Esophagus muscularis mucosa (tissue), 4 donors: ENCODE measurements at regions not wholly inside any gene's neighbourhood (a gene's known extent, or its start where the extent isn't known, plus 50 kb on each side); places are given as distances from the start of the nearest gene placed in this dataset.

Experiments used
- DNase-seq: peaks from one replicate; pipeline ENCODE4 v3.0.0-alpha.2; 2017; ENCODE audit errors: extremely low spot score
- H3K27ac ChIP-seq, 4 donors: fragments of 200-600 bp; sonication (generic); replicated peaks in 1 of 4; 1 replicate in 3 of 4; 2 replicates in 1 of 4; pipeline ENCODE4 v1.5.1; 2016 to 2019; ENCODE audit warnings: mild to moderate bottlenecking in 1 of 4
- H3K27me3 ChIP-seq, 4 donors: fragments of 200-600 bp; sonication (generic); one replicate each; pipeline versions ENCODE4 v1.5.1 to v1.6.0; 2016 to 2019
- H3K36me3 ChIP-seq, 4 donors: fragments of 200-600 bp; sonication (generic); one replicate each; pipeline ENCODE4 v1.5.1; 2016 to 2019
- H3K4me1 ChIP-seq, 4 donors: fragments of 200-600 bp; sonication (generic); one replicate each; pipeline ENCODE4 v1.5.1; 2016 to 2019
- H3K4me3 ChIP-seq, 4 donors: fragments of 200-600 bp; sonication (generic); 1 replicate in 2 of 4; 2 replicates in 2 of 4; pipeline ENCODE4 v1.5.1; 2016 to 2019; ENCODE audit warnings: mild to moderate bottlenecking in 4 of 4, moderate library complexity in 1 of 4
- H3K9me3 ChIP-seq, 4 donors: fragments of 200-600 bp; sonication (generic); 1 replicate in 3 of 4; 2 replicates in 1 of 4; pipeline ENCODE4 v1.5.1; 2016 to 2019
- EP300 ChIP-seq: sonication (generic); formaldehyde crosslinking; IDR thresholded peaks from one replicate; pipeline ENCODE4 v1.6.1; 2017; ENCODE audit warnings: antibody characterized with exemption
- POLR2A ChIP-seq: fragments of 450-650 bp; IDR thresholded peaks from one replicate; pipeline ENCODE4 v1.6.1; 2017; ENCODE audit warnings: antibody characterized with exemption, moderate library complexity, mild to moderate bottlenecking, low read depth
- POLR2AphosphoS5 ChIP-seq, 2 donors: sonication (generic); formaldehyde crosslinking; IDR thresholded peaks; one replicate each; pipeline ENCODE4 v1.6.1; 2017; ENCODE audit warnings: antibody characterized with exemption in 2 of 2
- WGBS: methylation state at CpG from one replicate; pipeline ENCODE4 v1.1.5; 2018; 5-methylcytosine and 5-hydroxymethylcytosine counted together
- intact Hi-C: fragments of 100-400 bp; cut with DNase I; formaldehyde crosslinking; loops from one replicate; pipeline ENCODE4 v1.15.1; 2023
- TF ChIP-seq, protein P1 (sequence below), 3 experiments: fragments of 200-600 bp in 2 of 3; fragments of 450-650 bp in 1 of 3; sonication (generic) in 2 of 3; IDR thresholded peaks; one replicate each; pipeline ENCODE4 v1.5.1; 2017 to 2019; ENCODE audit warnings: antibody characterized with exemption in 3 of 3, mild to moderate bottlenecking in 2 of 3, moderate library complexity in 1 of 3

DNA sequence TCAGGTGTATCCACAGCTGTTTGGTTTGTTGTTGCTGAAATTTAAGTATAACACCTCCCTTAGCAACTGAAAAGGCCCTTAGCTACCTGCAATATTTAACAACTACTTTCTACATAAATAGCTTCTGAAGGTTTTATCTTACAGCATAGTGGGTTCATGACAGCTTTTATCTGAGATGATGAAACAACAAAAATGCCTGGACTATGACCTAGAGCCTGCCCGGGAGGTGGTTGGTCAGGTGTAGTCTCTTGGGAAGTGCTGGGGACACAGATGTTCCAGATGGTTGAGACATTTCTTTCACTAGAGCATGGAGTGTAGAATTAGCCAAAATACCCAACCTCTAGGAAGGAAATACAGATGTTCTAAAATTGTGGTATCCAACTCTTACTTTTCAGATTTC lies 705.4 kb downstream of the MAFB start:
- Histone ChIP-seq H3K36me3 (no peaks in the 10 kb centered on the region), H3K9me3 (no peaks in the 10 kb centered on the region), H3K27me3 (no peaks in the 10 kb centered on the region), H3K4me3 (no peak overlapping the region), H3K4me1 (peaks cover 24 to 40% (median 28%) of the 10 kb centered on the region in 4 donors), H3K27ac (no peak overlapping the region)
- WGBS = 87% methylated on average over 1 of the region's 1 CpG
- TF ChIP-seq POLR2AphosphoS5 (IDR thresholded peaks at IDR 0.05) (no peak), POLR2A (no peak), EP300 (no peak)
- TF ChIP-seq, protein P1, sequence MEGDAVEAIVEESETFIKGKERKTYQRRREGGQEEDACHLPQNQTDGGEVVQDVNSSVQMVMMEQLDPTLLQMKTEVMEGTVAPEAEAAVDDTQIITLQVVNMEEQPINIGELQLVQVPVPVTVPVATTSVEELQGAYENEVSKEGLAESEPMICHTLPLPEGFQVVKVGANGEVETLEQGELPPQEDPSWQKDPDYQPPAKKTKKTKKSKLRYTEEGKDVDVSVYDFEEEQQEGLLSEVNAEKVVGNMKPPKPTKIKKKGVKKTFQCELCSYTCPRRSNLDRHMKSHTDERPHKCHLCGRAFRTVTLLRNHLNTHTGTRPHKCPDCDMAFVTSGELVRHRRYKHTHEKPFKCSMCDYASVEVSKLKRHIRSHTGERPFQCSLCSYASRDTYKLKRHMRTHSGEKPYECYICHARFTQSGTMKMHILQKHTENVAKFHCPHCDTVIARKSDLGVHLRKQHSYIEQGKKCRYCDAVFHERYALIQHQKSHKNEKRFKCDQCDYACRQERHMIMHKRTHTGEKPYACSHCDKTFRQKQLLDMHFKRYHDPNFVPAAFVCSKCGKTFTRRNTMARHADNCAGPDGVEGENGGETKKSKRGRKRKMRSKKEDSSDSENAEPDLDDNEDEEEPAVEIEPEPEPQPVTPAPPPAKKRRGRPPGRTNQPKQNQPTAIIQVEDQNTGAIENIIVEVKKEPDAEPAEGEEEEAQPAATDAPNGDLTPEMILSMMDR (IDR thresholded peaks at IDR 0.05) = no peak
- intact Hi-C loops = no loop called here
- no peak for DNase-seq

DNA sequence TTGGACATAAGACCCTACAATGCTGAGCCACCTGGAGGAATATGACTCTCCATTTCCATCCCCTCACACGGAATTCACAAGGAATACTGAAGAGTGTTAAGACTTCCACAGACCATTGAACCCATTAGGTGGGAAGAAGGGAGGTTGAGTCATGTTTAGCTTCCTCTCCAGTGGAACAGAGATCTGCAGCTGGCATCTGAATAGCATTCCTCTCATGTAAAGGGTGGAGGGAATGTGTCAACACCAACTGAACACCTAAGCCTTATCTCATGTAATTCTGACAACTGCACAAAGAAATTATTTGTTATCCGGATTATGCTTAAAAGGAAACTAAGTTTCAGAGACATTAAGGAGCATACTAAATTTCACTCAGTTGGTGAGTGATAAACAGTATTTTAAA lies 705.9 kb downstream of the MAFB start:
- Histone ChIP-seq H3K9me3 (no peaks in the 10 kb centered on the region), H3K4me3 (no peak overlapping the region), H3K4me1 (peaks cover 24 to 40% (median 28%) of the 10 kb centered on the region in 4 donors), H3K36me3 (no peaks in the 10 kb centered on the region), H3K27me3 (no peaks in the 10 kb centered on the region), H3K27ac (no peak overlapping the region)
- TF ChIP-seq EP300 (no peak), POLR2A (no peak), POLR2AphosphoS5 (IDR thresholded peaks at IDR 0.05) (no peak)
- TF ChIP-seq, protein P1 (IDR thresholded peaks at IDR 0.05) = no peak
- intact Hi-C loops = no loop called here
- DNase-seq = no peak
- 73% methylated on average over 2 of the region's 2 CpGs for WGBS

DNA sequence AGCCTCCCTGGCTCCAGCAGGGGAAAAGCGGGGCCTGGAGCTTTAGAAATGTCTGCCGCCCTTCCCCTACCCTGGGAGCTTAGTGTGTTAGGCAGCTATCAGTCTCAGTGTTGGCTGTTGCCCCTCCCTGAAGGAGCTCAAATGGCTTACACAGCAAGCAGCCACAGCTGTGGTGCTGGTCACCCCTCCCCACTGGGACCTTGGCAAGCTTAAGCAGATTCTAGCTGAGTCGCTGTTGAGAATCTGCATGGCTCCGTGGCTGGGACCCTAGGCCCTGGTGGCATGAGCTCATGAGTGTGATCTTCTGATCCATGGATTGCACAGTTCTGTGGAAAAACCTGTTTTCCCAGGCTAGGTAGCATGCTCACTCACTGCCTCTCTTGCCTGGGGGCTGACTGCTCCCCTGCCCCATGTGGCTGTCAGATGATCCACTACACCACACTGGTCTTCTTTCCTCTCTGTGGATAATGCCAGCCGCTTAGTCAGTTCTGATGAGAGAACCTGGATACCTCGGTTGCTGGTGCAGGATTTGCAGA lies 714.0 kb downstream of the MAFB start:
- no peak overlapping the region for H3K4me3 ChIP-seq
- peaks cover 0 to 6% (median under 1%) of the 10 kb centered on the region in 4 donors for H3K9me3 ChIP-seq
- no peak for TF ChIP-seq POLR2AphosphoS5 (IDR thresholded peaks at IDR 0.05)
- TF ChIP-seq EP300 = no peak
- TF ChIP-seq POLR2A = no peak
- TF ChIP-seq, protein P1 (IDR thresholded peaks at IDR 0.05) = no peak
- no peaks in the 10 kb centered on the region for H3K4me1 ChIP-seq
- no peak for DNase-seq
- no peaks in the 10 kb centered on the region for H3K36me3 ChIP-seq
- no peaks in the 10 kb centered on the region for H3K27me3 ChIP-seq
- no peak overlapping the region for H3K27ac ChIP-seq
- 80% methylated on average over 3 of the region's 6 CpGs for WGBS
- intact Hi-C loops = no loop called here

DNA sequence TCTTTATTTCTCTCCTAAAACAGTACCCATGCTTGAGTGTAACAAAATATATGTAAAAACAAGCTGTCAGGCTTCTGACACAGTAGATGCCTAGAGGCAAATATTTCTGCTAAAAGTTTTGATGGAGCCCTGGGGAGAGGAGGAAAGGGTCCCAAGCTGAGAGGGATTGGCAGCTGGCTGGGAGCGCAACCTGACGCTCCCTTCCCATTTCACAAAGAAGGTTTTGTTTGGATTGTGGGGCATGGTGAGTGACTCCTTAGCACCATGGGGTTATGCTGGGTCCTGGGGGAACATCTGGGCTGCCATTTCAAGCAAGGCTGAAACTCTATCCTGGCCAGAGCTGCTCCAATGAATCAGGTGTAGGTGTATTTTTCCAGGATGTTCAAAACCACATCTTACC lies 720.5 kb downstream of the MAFB start:
- intact Hi-C loops = no loop called here
- Histone ChIP-seq H3K4me3 (no peak overlapping the region), H3K27me3 (no peaks in the 10 kb centered on the region), H3K9me3 (peaks cover 0 to 9% (median 3%) of the 10 kb centered on the region in 4 donors), H3K36me3 (no peaks in the 10 kb centered on the region), H3K4me1 (no peaks in the 10 kb centered on the region), H3K27ac (no peak overlapping the region)
- TF ChIP-seq POLR2AphosphoS5 (IDR thresholded peaks at IDR 0.05) (no peak), EP300 (no peak), POLR2A (no peak)
- TF ChIP-seq, protein P1 (IDR thresholded peaks at IDR 0.05) = no peak
- WGBS = 83% methylated on average over 2 of the region's 2 CpGs
- DNase-seq = no peak

DNA sequence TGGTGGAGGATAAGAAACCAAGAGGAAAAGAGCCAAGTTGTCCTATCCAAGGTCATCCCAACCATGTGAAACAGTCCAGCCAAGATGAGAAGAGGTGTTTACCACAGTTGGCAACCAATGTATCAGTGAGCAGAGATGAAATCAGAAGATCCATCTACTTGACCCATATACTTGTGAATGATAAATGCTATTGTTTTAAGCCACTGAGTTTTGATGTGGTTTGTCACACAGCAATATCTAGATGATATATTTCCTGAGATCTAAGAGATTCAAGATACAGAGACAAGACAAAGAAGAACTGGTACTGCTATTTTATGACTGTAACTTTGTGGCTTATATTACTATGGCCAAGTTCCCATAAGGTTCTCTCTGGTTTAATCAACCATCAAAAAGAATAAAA lies 721.2 kb downstream of the MAFB start:
- Histone ChIP-seq H3K9me3 (peaks cover 0 to 9% (median 3%) of the 10 kb centered on the region in 4 donors), H3K4me3 (no peak overlapping the region), H3K27me3 (no peaks in the 10 kb centered on the region), H3K36me3 (no peaks in the 10 kb centered on the region), H3K4me1 (no peaks in the 10 kb centered on the region), H3K27ac (no peak overlapping the region)
- intact Hi-C loops = no loop called here
- no peak for DNase-seq
- TF ChIP-seq POLR2AphosphoS5 (IDR thresholded peaks at IDR 0.05) (no peak), EP300 (no peak), POLR2A (no peak)
- TF ChIP-seq, protein P1 (IDR thresholded peaks at IDR 0.05) = no peak
